Ishikawa (cell line): ENCODE measurements at regions not wholly inside any gene's neighbourhood (a gene's known extent, or its start where the extent isn't known, plus 50 kb on each side); places are given as distances from the start of the nearest gene placed in this dataset.

Source experiments
- CEBPB ChIP-seq: IDR thresholded peaks from 2 replicates; pipeline ENCODE4 v1.6.1; 2012
- EP300 ChIP-seq: IDR thresholded peaks from 2 replicates; pipeline ENCODE4 v1.6.1; 2012; ENCODE audit warnings: borderline replicate concordance
- NFIC ChIP-seq: IDR thresholded peaks from 2 replicates; pipeline ENCODE4 v1.6.1; 2012
- RAD21 ChIP-seq: IDR thresholded peaks from 2 replicates; pipeline ENCODE4 v1.6.1; 2012; ENCODE audit warnings: low read depth
- TAF1 ChIP-seq: IDR thresholded peaks from 2 replicates; pipeline ENCODE4 v1.6.1; 2012; ENCODE audit warnings: low read depth, mild to moderate bottlenecking
- TCF12 ChIP-seq: IDR thresholded peaks from 2 replicates; pipeline ENCODE4 v1.6.1; 2012; ENCODE audit warnings: low read depth
- YY1 ChIP-seq: IDR thresholded peaks from 2 replicates; pipeline ENCODE4 v1.6.1; 2012; ENCODE audit warnings: low read depth
- TF ChIP-seq, protein P1 (sequence below): IDR thresholded peaks from 2 replicates; pipeline ENCODE4 v1.6.1; 2012

DNA sequence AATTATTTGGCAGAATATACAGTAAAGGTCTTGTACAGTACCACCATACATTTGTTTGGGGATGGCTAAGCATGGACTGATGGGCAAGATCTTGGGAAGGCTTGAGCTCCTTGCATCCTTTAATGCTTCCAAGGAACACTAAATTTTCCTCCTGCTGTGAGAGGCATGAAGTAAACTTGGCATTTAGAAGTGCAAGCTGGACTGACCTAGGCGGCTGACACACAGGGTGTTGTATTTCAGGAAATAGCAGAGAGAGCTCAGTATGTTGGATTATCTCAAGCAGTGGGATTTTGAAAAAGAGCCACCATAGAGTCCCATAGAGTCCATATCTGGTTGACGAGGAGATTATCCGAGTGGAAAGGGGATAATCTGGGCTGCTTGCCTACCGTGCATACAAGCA, 2137.1 kb downstream of the TP53TG3F start:
- no peak for TF ChIP-seq YY1
- TF ChIP-seq EP300: peak; percentile 72
- TF ChIP-seq NFIC: peak; percentile 78
- TF ChIP-seq TAF1: no peak
- TF ChIP-seq TCF12: peak; percentile 74
- TF ChIP-seq, protein P1, sequence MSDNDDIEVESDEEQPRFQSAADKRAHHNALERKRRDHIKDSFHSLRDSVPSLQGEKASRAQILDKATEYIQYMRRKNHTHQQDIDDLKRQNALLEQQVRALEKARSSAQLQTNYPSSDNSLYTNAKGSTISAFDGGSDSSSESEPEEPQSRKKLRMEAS: no peak
- TF ChIP-seq CEBPB: no peak
- TF ChIP-seq RAD21: no peak
